Neuronal stem cell (in vitro differentiated cells): ENCODE measurements at regions not wholly inside any gene's neighbourhood (a gene's known extent, or its start where the extent isn't known, plus 50 kb on each side); places are given as distances from the start of the nearest gene placed in this dataset.
A peak's percentile ranks its signal among the peaks of the same experiment; 100 is the strongest.

Experiments used
- DNase-seq: peaks from one replicate; pipeline ENCODE4 v3.0.0-alpha.2; 2013; ENCODE audit warnings: low spot score
- H2AFZ ChIP-seq: one replicate; pipeline ENCODE4 v1.6.1; 2013; ENCODE audit warnings: mild to moderate bottlenecking, low read length, inconsistent platforms
- H2AK5ac ChIP-seq: 2 replicates; pipeline ENCODE4 v1.6.1; 2013; ENCODE audit warnings: low read depth, mild to moderate bottlenecking, inconsistent platforms, low read length, moderate library complexity, mixed read lengths
- H2BK120ac ChIP-seq: 2 replicates; pipeline ENCODE4 v1.6.1; 2013; ENCODE audit warnings: low read depth, mild to moderate bottlenecking, inconsistent platforms, low read length, moderate library complexity, mixed read lengths
- H2BK12ac ChIP-seq: one replicate; pipeline ENCODE4 v1.6.1; 2013; ENCODE audit warnings: low read length, inconsistent platforms
- H2BK15ac ChIP-seq: 2 replicates; pipeline ENCODE4 v1.6.1; 2013; ENCODE audit warnings: mild to moderate bottlenecking, low read length, inconsistent platforms, mixed read lengths
- H2BK5ac ChIP-seq: one replicate; pipeline ENCODE4 v1.6.1; 2013; ENCODE audit warnings: inconsistent platforms, mild to moderate bottlenecking, low read length, moderate library complexity
- H3K14ac ChIP-seq: one replicate; pipeline ENCODE4 v1.6.1; 2013; ENCODE audit warnings: low read length, inconsistent platforms
- H3K18ac ChIP-seq: 2 replicates; pipeline ENCODE4 v1.6.1; 2013; ENCODE audit warnings: low read length, inconsistent platforms
- H3K23ac ChIP-seq: 2 replicates; pipeline ENCODE4 v1.6.1; 2013; ENCODE audit warnings: low read depth, mild to moderate bottlenecking, mixed read lengths, low read length, inconsistent platforms; ENCODE audit not compliant: poor library complexity
- H3K27ac ChIP-seq: replicated peaks from 3 replicates; pipeline ENCODE4 v1.5.1; 2013; ENCODE audit warnings: low read length, inconsistent platforms
- H3K27me3 ChIP-seq, 3 experiments: 2 replicates each; pipeline ENCODE4 v1.6.1; 2013; ENCODE audit warnings: low read length in 3 of 3, mild to moderate bottlenecking in 2 of 3, inconsistent platforms in 1 of 3, low read depth in 1 of 3, mixed read lengths in 1 of 3, moderate library complexity in 1 of 3; ENCODE audit not compliant: control insufficient read depth in 3 of 3, insufficient read depth in 3 of 3
- H3K36me3 ChIP-seq, 2 donors: replicated peaks in 1 of 2; 2 replicates each; pipeline ENCODE4 v1.6.1; 2013; ENCODE audit warnings: low read length in 2 of 2; ENCODE audit not compliant: control insufficient read depth in 2 of 2, insufficient read depth in 2 of 2
- H3K4ac ChIP-seq: 2 replicates; pipeline ENCODE4 v1.6.1; 2013; ENCODE audit warnings: inconsistent platforms, mild to moderate bottlenecking, low read length, moderate library complexity
- H3K4me1 ChIP-seq, 2 donors: 1 replicate in 1 of 2; 2 replicates in 1 of 2; pipeline ENCODE4 v1.6.1; 2013; ENCODE audit warnings: low read length in 2 of 2, low read depth in 1 of 2; ENCODE audit not compliant: control insufficient read depth in 2 of 2, insufficient read depth in 1 of 2
- H3K4me2 ChIP-seq: one replicate; pipeline ENCODE4 v1.6.1; 2013; ENCODE audit warnings: mild to moderate bottlenecking, low read length, inconsistent platforms; ENCODE audit not compliant: insufficient read depth, poor library complexity, severe bottlenecking
- H3K4me3 ChIP-seq, 2 donors: 2 replicates each; pipeline ENCODE4 v1.5.1; 2013; ENCODE audit warnings: low read length in 2 of 2, mild to moderate bottlenecking in 2 of 2, inconsistent platforms in 1 of 2, moderate library complexity in 1 of 2
- H3K79me1 ChIP-seq: one replicate; pipeline ENCODE4 v1.6.1; 2013; ENCODE audit warnings: low read depth, mild to moderate bottlenecking, inconsistent platforms, low read length, moderate library complexity
- H3K9ac ChIP-seq: one replicate; pipeline ENCODE4 v1.6.1; 2013; ENCODE audit warnings: mild to moderate bottlenecking, low read depth, low read length, inconsistent platforms; ENCODE audit not compliant: poor library complexity
- H3K9me3 ChIP-seq, 2 donors: replicated peaks in 1 of 2; 2 replicates each; pipeline versions ENCODE3 to v1.6.1; 2013; ENCODE audit warnings: low read length in 2 of 2, mild to moderate bottlenecking in 2 of 2, inconsistent platforms in 1 of 2, low read depth in 1 of 2, mixed read lengths in 1 of 2, moderate library complexity in 1 of 2; ENCODE audit not compliant: control insufficient read depth in 2 of 2, insufficient read depth in 1 of 2
- H4K8ac ChIP-seq: one replicate; pipeline ENCODE4 v1.6.1; 2013; ENCODE audit warnings: low read depth, mild to moderate bottlenecking, inconsistent platforms, low read length, moderate library complexity
- H4K91ac ChIP-seq: one replicate; pipeline ENCODE4 v1.6.1; 2013; ENCODE audit warnings: low read length, low read depth, mild to moderate bottlenecking, inconsistent platforms; ENCODE audit not compliant: poor library complexity
- WGBS, 2 donors: extraction: QIAGEN DNeasy Blood & Tissue Kit; methylation state at CpG; one replicate each; pipeline ENCODE4 v1.1.7; 2013; ENCODE audit warnings: missing lambda C conversion rate in 2 of 2, mixed read lengths in 1 of 2; ENCODE audit not compliant: insufficient read length in 2 of 2, insufficient replicate concordance in 1 of 2; ENCODE audit errors: extremely low coverage in 2 of 2; 5-methylcytosine and 5-hydroxymethylcytosine counted together

DNA sequence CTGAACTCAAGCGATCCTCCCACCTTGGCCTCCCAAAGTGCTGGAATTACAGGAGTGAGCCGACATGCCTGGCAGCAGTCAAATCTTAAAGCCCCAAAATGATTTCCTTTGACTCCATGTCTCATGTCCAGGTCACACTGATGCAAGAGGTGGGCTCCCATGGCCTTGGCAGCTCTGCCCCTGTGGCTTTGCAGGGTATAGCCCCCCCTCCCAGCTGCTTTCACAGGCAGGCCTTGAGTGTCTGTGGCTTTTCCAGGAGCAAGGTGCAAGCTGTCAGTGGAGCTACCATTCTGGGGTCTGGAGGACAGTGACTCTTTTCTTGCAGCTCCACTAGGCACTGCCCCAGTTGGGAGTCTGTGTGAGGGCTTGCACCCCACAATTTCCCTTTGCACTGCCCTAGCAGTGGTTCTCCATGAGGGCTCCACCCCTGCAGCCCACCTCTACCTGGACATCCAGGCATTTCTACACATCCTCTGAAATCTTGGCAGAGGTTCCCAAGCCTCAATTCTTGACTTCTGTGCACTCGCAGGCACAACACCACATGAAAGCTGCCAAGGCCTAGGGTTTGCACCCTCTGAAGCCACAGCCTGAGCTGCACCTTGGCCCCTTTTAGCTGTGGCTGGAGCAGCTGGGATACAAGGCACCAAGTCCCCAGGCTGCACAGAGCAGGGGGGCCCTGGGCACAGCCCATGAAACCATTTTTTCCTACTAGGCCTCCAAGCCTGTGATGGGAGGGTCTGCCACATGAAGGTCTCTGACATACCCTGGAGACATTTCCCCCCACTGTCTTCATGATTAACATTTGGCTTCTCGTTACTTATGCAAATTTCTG lies 79.3 kb upstream of the ARL4D start:
- Histone ChIP-seq H4K8ac (no peak overlapping the region), H3K14ac (no peak overlapping the region)

DNA sequence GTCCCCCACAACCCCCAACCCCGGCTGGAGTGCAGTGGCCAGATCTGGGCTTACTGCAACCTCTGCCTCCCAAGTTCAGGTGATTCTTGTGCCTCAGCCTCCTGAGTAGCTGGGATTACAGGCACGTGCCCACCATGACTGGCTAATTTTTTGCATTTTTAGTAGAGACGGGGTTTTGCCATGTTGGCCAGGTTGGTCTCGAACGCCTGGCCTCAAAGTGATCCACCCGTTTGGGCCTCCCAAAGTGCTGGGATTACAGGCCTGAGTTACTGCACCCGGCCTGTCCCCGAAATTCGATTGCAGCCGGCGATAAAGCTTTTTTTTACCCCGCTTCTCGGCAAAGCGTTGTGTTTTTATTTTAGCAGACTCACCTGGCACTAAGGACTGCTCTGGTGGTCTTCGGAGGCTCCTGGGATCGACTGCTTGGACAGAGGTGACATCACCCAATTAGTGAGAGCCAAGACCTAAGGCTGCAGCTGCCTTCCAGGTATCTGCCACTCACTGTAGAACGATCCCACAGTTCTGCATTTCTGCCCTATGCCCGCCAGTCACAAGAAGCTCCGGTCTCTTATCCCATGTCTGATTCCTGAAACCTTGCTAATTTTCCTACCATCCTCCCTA lies 82.2 kb upstream of the ARL4D start:
- no peak overlapping the region for H2AFZ ChIP-seq
- H3K4ac ChIP-seq: no peak overlapping the region
- H4K91ac ChIP-seq: no peak overlapping the region
- no peak overlapping the region for H3K4me3 ChIP-seq
- no peak overlapping the region for H4K8ac ChIP-seq
- no peaks in the 10 kb centered on the region for H3K79me1 ChIP-seq
- H3K4me1 ChIP-seq: no peaks in the 10 kb centered on the region
- peak overlapping the region; percentile 52 for H3K18ac ChIP-seq
- no peaks in the 10 kb centered on the region for H3K27me3 ChIP-seq
- no peak overlapping the region for H3K27ac ChIP-seq
- peak overlapping the region; percentile 32 for H2AK5ac ChIP-seq
- no peak overlapping the region for H3K14ac ChIP-seq
- H3K9ac ChIP-seq: no peak overlapping the region
- H3K36me3 ChIP-seq: no peaks in the 10 kb centered on the region
- no peak overlapping the region for H3K23ac ChIP-seq
- no peak for DNase-seq
- H2BK15ac ChIP-seq: no peak overlapping the region
- no peak overlapping the region for H2BK12ac ChIP-seq
- H3K9me3 ChIP-seq: peaks cover 6% of the 10 kb centered on the region in 2 donors
- no peak overlapping the region for H2BK120ac ChIP-seq
- WGBS, 2 donors: no CpG with 5 or more reads among the region's 19 CpGs
- no peak overlapping the region for H3K4me2 ChIP-seq
- H2BK5ac ChIP-seq: no peak overlapping the region

More for the DNA sequence above, 79.3 kb upstream of the ARL4D start:
- Histone ChIP-seq H3K18ac (no peak overlapping the region), H2BK15ac (no peak overlapping the region), H3K79me1 (no peaks in the 10 kb centered on the region), H2BK120ac (peak overlapping the region; percentile 81), H3K4ac (no peak overlapping the region), H2BK12ac (no peak overlapping the region), H3K4me3 (no peak overlapping the region), H3K9ac (no peak overlapping the region), H3K36me3 (no peaks in the 10 kb centered on the region), H2BK5ac (no peak overlapping the region), H3K4me2 (no peak overlapping the region), H3K9me3 (peaks cover 6% of the 10 kb centered on the region in 2 donors), H3K27ac (no peak overlapping the region), H4K91ac (no peak overlapping the region), H3K27me3 (no peaks in the 10 kb centered on the region), H2AK5ac (no peak overlapping the region), H3K4me1 (no peaks in the 10 kb centered on the region), H2AFZ (no peak overlapping the region), H3K23ac (no peak overlapping the region)
- no CpG with 5 or more reads among the region's 4 CpGs for WGBS, 2 donors
- DNase-seq: no peak

DNA sequence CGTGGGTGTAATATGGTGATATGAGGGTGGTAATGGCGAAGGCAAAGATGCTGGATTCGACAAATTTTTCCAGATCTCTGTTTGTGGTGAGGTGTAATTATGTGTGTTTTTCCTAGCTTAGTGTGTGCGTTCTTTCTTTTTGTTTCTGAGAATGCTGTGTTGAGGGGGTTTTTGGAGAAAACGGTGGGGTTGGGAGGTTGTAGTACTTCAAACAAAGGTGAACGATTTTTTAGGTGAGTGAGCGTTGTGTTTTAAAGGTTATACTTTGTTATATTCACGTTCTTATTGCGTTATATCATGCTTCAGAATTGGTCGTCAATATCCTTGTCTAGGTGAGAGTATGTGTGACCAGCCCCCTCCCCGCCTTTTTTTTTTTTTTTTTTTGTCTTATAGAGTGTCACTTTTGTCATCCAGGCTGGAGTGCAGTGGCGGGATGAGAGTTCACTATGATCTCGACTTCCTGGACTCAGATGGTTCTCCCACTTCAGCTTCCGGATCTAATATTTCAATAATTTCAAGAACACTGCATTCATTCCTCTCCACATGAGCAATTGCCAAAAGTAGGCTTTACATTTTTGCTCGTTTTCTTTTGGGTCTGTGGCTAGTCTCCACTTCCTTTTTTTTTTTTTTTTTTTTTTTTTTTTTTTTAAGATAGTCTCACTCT lies 82.2 kb upstream of the RNU2-1 start:
- Histone ChIP-seq H3K4me2 (no peak overlapping the region), H3K18ac (no peak overlapping the region), H2AFZ (no peak overlapping the region), H3K23ac (no peak overlapping the region), H3K27me3 (no peaks in the 10 kb centered on the region), H3K9me3 (peaks cover 6% of the 10 kb centered on the region in 2 donors), H3K4me3 (no peak overlapping the region), H3K79me1 (no peaks in the 10 kb centered on the region), H3K27ac (no peak overlapping the region), H2AK5ac (no peak overlapping the region), H2BK12ac (no peak overlapping the region), H3K9ac (no peak overlapping the region), H4K8ac (no peak overlapping the region), H2BK120ac (no peak overlapping the region), H3K36me3 (no peaks in the 10 kb centered on the region), H4K91ac (no peak overlapping the region), H3K4ac (no peak overlapping the region), H2BK5ac (no peak overlapping the region), H3K4me1 (no peaks in the 10 kb centered on the region), H3K14ac (no peak overlapping the region), H2BK15ac (no peak overlapping the region)
- no peak for DNase-seq
- WGBS, 2 donors: no CpG with 5 or more reads among the region's 15 CpGs

DNA sequence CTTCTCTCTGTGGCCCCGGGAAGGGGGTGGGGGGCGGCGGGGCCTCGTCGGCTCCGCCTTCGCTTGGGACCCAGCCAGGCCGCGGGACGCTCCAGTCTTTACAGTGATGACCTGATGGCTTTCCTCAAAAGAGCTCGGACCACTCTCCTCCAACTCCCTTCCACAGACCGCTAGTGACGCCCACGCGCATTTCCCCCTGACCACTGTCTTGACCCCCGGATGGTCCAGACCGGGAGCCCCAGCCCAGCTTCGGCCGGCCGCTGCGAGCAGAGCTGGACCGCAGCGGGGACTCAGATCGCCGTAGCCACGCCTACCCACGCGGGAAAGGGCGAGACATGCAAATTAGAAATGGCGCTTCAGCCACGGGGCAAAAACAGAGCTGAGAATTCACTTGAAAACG lies 81.6 kb upstream of the RNU2-1 start:
- Histone ChIP-seq H3K4me3 (no peak overlapping the region), H2AK5ac (no peak overlapping the region), H3K9ac (no peak overlapping the region), H3K79me1 (no peaks in the 10 kb centered on the region), H3K36me3 (no peaks in the 10 kb centered on the region), H3K9me3 (peaks cover 6% of the 10 kb centered on the region in 2 donors), H3K27me3 (no peaks in the 10 kb centered on the region), H3K27ac (no peak overlapping the region), H3K18ac (no peak overlapping the region), H3K4ac (no peak overlapping the region), H2BK12ac (no peak overlapping the region), H2BK5ac (no peak overlapping the region), H2BK15ac (no peak overlapping the region), H2BK120ac (no peak overlapping the region), H3K14ac (no peak overlapping the region), H3K4me2 (no peak overlapping the region), H4K91ac (no peak overlapping the region), H3K4me1 (no peaks in the 10 kb centered on the region), H3K23ac (no peak overlapping the region), H2AFZ (no peak overlapping the region), H4K8ac (no peak overlapping the region)
- WGBS, 2 donors: no CpG with 5 or more reads among the region's 32 CpGs
- no peak for DNase-seq
